IMR-90 (cell line): ENCODE measurements at regions not wholly inside any gene's neighbourhood (a gene's known extent, or its start where the extent isn't known, plus 50 kb on each side); places are given as distances from the start of the nearest gene placed in this dataset.

ENCODE experiments used
- ATAC-seq: fragments of 200-7000 bp; cut with Tn5 transposase; 2 replicates; pipeline ENCODE4 v1.9.1; 2020; ENCODE audit warnings: low read depth, mild to moderate bottlenecking, moderate library complexity
- BruUV-seq: library from RNA; stranded (reverse); fragments of 400-500 nt; replicated peaks from 2 replicates; lab custom pipeline; 2021; lab: Mats Ljungman, UMichigan
- CTCF ChIA-PET: fragments of 300-600 bp; formaldehyde crosslinking; extraction: SDS; loops from one replicate; lab custom pipeline; 2021; ENCODE audit warnings: antibody characterized with exemption; lab: Yijun Ruan, JAX
- POLR2A ChIA-PET: fragments of 300-600 bp; sonication (Branson Sonifier 250); formaldehyde crosslinking; loops from one replicate; lab custom pipeline; 2022; ENCODE audit warnings: antibody characterized with exemption; ENCODE audit not compliant: unreplicated experiment; lab: Charles Lee
- DNase-seq: peaks from one replicate; pipeline ENCODE4 v3.0.0; 2013
- H2AFZ ChIP-seq: replicated peaks from 2 replicates; pipeline ENCODE3; 2013; ENCODE audit warnings: low read length, mild to moderate bottlenecking; ENCODE audit not compliant: poor library complexity
- H2AK5ac ChIP-seq: 2 replicates; pipeline ENCODE4 v1.6.1; 2013; ENCODE audit warnings: low read depth, low read length, inconsistent platforms
- H2AK9ac ChIP-seq: replicated peaks from 2 replicates; pipeline ENCODE3; 2013; ENCODE audit warnings: mild to moderate bottlenecking, low read depth, low read length, moderate library complexity; ENCODE audit not compliant: poor library complexity
- H2BK120ac ChIP-seq: 2 replicates; pipeline ENCODE4 v1.6.1; 2013; ENCODE audit warnings: low read depth, low read length, inconsistent platforms
- H2BK15ac ChIP-seq: 3 replicates; pipeline ENCODE4 v1.6.1; 2013; ENCODE audit warnings: low read depth, low read length, inconsistent platforms
- H2BK20ac ChIP-seq: 2 replicates; pipeline ENCODE4 v1.6.1; 2013; ENCODE audit warnings: low read depth, mild to moderate bottlenecking, inconsistent platforms, low read length, moderate library complexity
- H2BK5ac ChIP-seq: 2 replicates; pipeline ENCODE4 v1.6.1; 2013; ENCODE audit warnings: mild to moderate bottlenecking, low read depth, low read length, inconsistent platforms; ENCODE audit not compliant: poor library complexity, severe bottlenecking
- H3K14ac ChIP-seq: replicated peaks from 2 replicates; pipeline ENCODE4 v1.6.1; 2013; ENCODE audit warnings: low read depth, low read length, inconsistent platforms
- H3K18ac ChIP-seq: 2 replicates; pipeline ENCODE4 v1.6.1; 2013; ENCODE audit warnings: low read depth, low read length, control low read depth
- H3K23ac ChIP-seq: 2 replicates; pipeline ENCODE4 v1.6.1; 2013; ENCODE audit warnings: low read depth, low read length, inconsistent platforms
- H3K27ac ChIP-seq: 2 replicates; pipeline ENCODE4 v1.5.1; 2013; ENCODE audit warnings: mild to moderate bottlenecking, control low read depth, low read length; ENCODE audit not compliant: insufficient read depth
- H3K27me3 ChIP-seq: 2 replicates; pipeline ENCODE4 v1.6.1; 2013; ENCODE audit warnings: low read length; ENCODE audit not compliant: control insufficient read depth, insufficient read depth
- H3K36me3 ChIP-seq: 2 replicates; pipeline ENCODE4 v1.6.1; 2013; ENCODE audit warnings: low read length, mixed read lengths; ENCODE audit not compliant: control insufficient read depth, insufficient read depth
- H3K4ac ChIP-seq: 2 replicates; pipeline ENCODE4 v1.6.1; 2013; ENCODE audit warnings: low read depth, low read length, inconsistent platforms
- H3K4me1 ChIP-seq: 2 replicates; pipeline ENCODE4 v1.6.1; 2013; ENCODE audit warnings: low read length, mixed read lengths; ENCODE audit not compliant: control insufficient read depth, insufficient read depth
- H3K4me2 ChIP-seq: 2 replicates; pipeline ENCODE4 v1.6.1; 2013; ENCODE audit warnings: low read depth, mild to moderate bottlenecking, control low read depth, low read length, moderate library complexity
- H3K4me3 ChIP-seq: 2 replicates; pipeline ENCODE4 v1.5.1; 2013; ENCODE audit warnings: low read depth, mild to moderate bottlenecking, control low read depth, low read length, moderate library complexity; ENCODE audit not compliant: insufficient read depth
- H3K56ac ChIP-seq: 2 replicates; pipeline ENCODE4 v1.6.1; 2013; ENCODE audit warnings: low read length, inconsistent platforms; ENCODE audit not compliant: insufficient read depth; ENCODE audit errors: extremely low read depth
- H3K79me1 ChIP-seq, 2 experiments: 2 replicates each; pipeline ENCODE4 v1.6.1; 2013; ENCODE audit warnings: low read length in 2 of 2, inconsistent platforms in 1 of 2, low read depth in 1 of 2
- H3K9ac ChIP-seq: 2 replicates; pipeline ENCODE4 v1.6.1; 2013; ENCODE audit warnings: low read depth, low read length, control low read depth
- H3K9me1 ChIP-seq: 2 replicates; pipeline ENCODE4 v1.6.1; 2013; ENCODE audit warnings: low read length, inconsistent platforms; ENCODE audit not compliant: insufficient read depth
- H3K9me3 ChIP-seq: 2 replicates; pipeline ENCODE4 v1.6.1; 2013; ENCODE audit warnings: low read length; ENCODE audit not compliant: control insufficient read depth, insufficient read depth
- H4K20me1 ChIP-seq: 2 replicates; pipeline ENCODE4 v1.6.1; 2013; ENCODE audit warnings: low read length, inconsistent platforms; ENCODE audit not compliant: insufficient read depth
- H4K5ac ChIP-seq: 2 replicates; pipeline ENCODE4 v1.6.1; 2013; ENCODE audit warnings: mild to moderate bottlenecking, low read depth, low read length, control low read depth
- H4K8ac ChIP-seq, 2 experiments: 2 replicates each; pipeline ENCODE4 v1.6.1; 2013; ENCODE audit warnings: low read depth in 2 of 2, low read length in 2 of 2, control low read depth in 1 of 2, inconsistent platforms in 1 of 2
- H4K91ac ChIP-seq: 2 replicates; pipeline ENCODE4 v1.6.1; 2013; ENCODE audit warnings: low read depth, low read length, inconsistent platforms; ENCODE audit not compliant: insufficient read depth
- MXI1 ChIP-seq: IDR thresholded peaks from 2 replicates; pipeline ENCODE4 v1.6.1; 2012; ENCODE audit warnings: low read depth, mild to moderate bottlenecking, low read length, moderate library complexity, borderline replicate concordance
- RCOR1 ChIP-seq: IDR thresholded peaks from 2 replicates; pipeline ENCODE4 v1.6.1; 2012; ENCODE audit warnings: mild to moderate bottlenecking, low read length, improper control_type of control experiment; ENCODE audit not compliant: insufficient replicate concordance
- RFX5 ChIP-seq: IDR thresholded peaks from 2 replicates; pipeline ENCODE4 v1.8.0; 2012; ENCODE audit warnings: low read depth, mild to moderate bottlenecking, low read length, moderate library complexity
- USF2 ChIP-seq: fragments of 150-350 bp; IDR thresholded peaks from 2 replicates; pipeline ENCODE4 v1.6.1; 2017; ENCODE audit warnings: mild to moderate bottlenecking, antibody characterized with exemption, low read length, low read depth
- WGBS, 2 experiments: methylation state at CpG; one replicate each; pipeline versions ENCODE4 v1.1.5 to v1.1.7; 2013; ENCODE audit warnings: missing lambda C conversion rate in 2 of 2; ENCODE audit not compliant: insufficient read length in 1 of 2; ENCODE audit errors: extremely low coverage in 2 of 2; 5-methylcytosine and 5-hydroxymethylcytosine counted together
- dilution Hi-C: fragments of 300-500 bp; cut with HindIII; formaldehyde crosslinking; loops from one replicate; pipeline ENCODE4 v1.14.3; 2018; ENCODE audit warnings: low sequenced_read_pairs; ENCODE audit not compliant: unreplicated experiment
- in situ Hi-C: fragments of 300-500 bp; cut with MboI; formaldehyde crosslinking; loops from 3 replicates; pipeline ENCODE4 v1.14.3; 2019; ENCODE audit warnings: low sequenced_read_pairs, inconsistent platforms, mixed read lengths
- intact Hi-C: fragments of 100-400 bp; cut with micrococcal nuclease; formaldehyde crosslinking; loops from 2 replicates; pipeline ENCODE4 v1.10.0; 2022

- H3K23ac ChIP-seq, result no peak overlapping the region
- no peaks in the 10 kb centered on the region for H3K79me1 ChIP-seq
- no TSS peak for BruUV-seq
- H3K56ac ChIP-seq, result no peak overlapping the region
- no peak overlapping the region for H2BK120ac ChIP-seq
- ATAC-seq, result no peak
- CTCF ChIA-PET, result no interaction called here
- no peak overlapping the region for H3K4ac ChIP-seq
- no peak overlapping the region for H3K18ac ChIP-seq
- H3K27me3 ChIP-seq, result no peaks in the 10 kb centered on the region
- no peak overlapping the region for H3K4me2 ChIP-seq
- H3K4me3 ChIP-seq, result no peak overlapping the region
- DNase-seq, result no peak
- no peak overlapping the region for H4K8ac ChIP-seq
- H4K20me1 ChIP-seq, result no peaks in the 10 kb centered on the region
- in situ Hi-C loops, result no loop called here
- no peaks in the 10 kb centered on the region for H3K4me1 ChIP-seq
- no peak overlapping the region for H2AK9ac ChIP-seq
- no peaks in the 10 kb centered on the region for H3K36me3 ChIP-seq
- H2AK5ac ChIP-seq, result no peak overlapping the region
- H3K14ac ChIP-seq, result no peak overlapping the region
- no peak overlapping the region for H4K5ac ChIP-seq
- H2BK15ac ChIP-seq, result no peak overlapping the region
- H3K9me1 ChIP-seq, result no peaks in the 10 kb centered on the region
- no peak overlapping the region for H3K27ac ChIP-seq
- dilution Hi-C loops, result no loop called here
- H3K9me3 ChIP-seq, result peaks cover 7% of the 10 kb centered on the region
- TF ChIP-seq MXI1, result no peak
- TF ChIP-seq RCOR1, result no peak
- no peak for TF ChIP-seq RFX5
- TF ChIP-seq USF2, result no peak
- intact Hi-C loops, result no loop called here
- no peak overlapping the region for H2BK20ac ChIP-seq
- no peak overlapping the region for H2BK5ac ChIP-seq
- POLR2A ChIA-PET, result no interaction called here
- WGBS, 2 experiments, result no CpG with 5 or more reads among the region's 4 CpGs
- H2AFZ ChIP-seq, result no peak overlapping the region
- no peak overlapping the region for H3K9ac ChIP-seq
- no peak overlapping the region for H4K91ac ChIP-seq
Observed at GRCh38 chr2:208618220-208618619, 211.6 kb downstream of the PTH2R start.
